Esophagus squamous epithelium (tissue), 5 donors: ENCODE measurements at regions not wholly inside any gene's neighbourhood (a gene's known extent, or its start where the extent isn't known, plus 50 kb on each side); places are given as distances from the start of the nearest gene placed in this dataset.

ENCODE experiments used
- DNase-seq: peaks from one replicate; lab custom pipeline; 2025; lab: John Stamatoyannopoulos, UW
- H3K27ac ChIP-seq, 4 donors: fragments of 200-600 bp; sonication (generic); one replicate each; pipeline ENCODE4 v1.5.1; 2016 to 2019; ENCODE audit warnings: mild to moderate bottlenecking in 1 of 4
- H3K27me3 ChIP-seq, 4 donors: fragments of 200-600 bp; sonication (generic); 1 replicate in 3 of 4; 2 replicates in 1 of 4; pipeline versions ENCODE4 v1.5.1 to v1.6.0; 2017 to 2021; ENCODE audit warnings: antibody characterized with exemption in 1 of 4
- H3K36me3 ChIP-seq, 3 donors: fragments of 200-600 bp; sonication (generic); one replicate each; pipeline ENCODE4 v1.5.1; 2016 to 2019
- H3K4me1 ChIP-seq, 3 donors: fragments of 200-600 bp; sonication (generic); one replicate each; pipeline ENCODE4 v1.5.1; 2017 to 2019
- H3K4me3 ChIP-seq, 4 donors: fragments of 200-600 bp; sonication (generic); 1 replicate in 3 of 4; 2 replicates in 1 of 4; pipeline ENCODE4 v1.5.1; 2016 to 2019; ENCODE audit warnings: mild to moderate bottlenecking in 2 of 4, moderate library complexity in 1 of 4
- H3K9me3 ChIP-seq, 3 donors: fragments of 200-600 bp; sonication (generic); one replicate each; pipeline ENCODE4 v1.5.1; 2016 to 2019
- CTCF ChIP-seq, 6 experiments: fragments of 450-650 bp in 4 of 6; fragments of 200-600 bp in 2 of 6; sonication (generic) in 2 of 6; IDR thresholded peaks; one replicate each; pipeline ENCODE4 v1.5.1; 2016 to 2019; ENCODE audit warnings: antibody characterized with exemption in 6 of 6, mild to moderate bottlenecking in 4 of 6, moderate library complexity in 4 of 6
- POLR2A ChIP-seq, 4 donors: fragments of 450-650 bp; IDR thresholded peaks; one replicate each; pipeline ENCODE4 v1.6.1; 2017; ENCODE audit warnings: antibody characterized with exemption in 4 of 4, mild to moderate bottlenecking in 4 of 4, moderate library complexity in 3 of 4
- WGBS, 2 donors: methylation state at CpG; one replicate each; pipeline ENCODE4 v1.1.5; 2018; 5-methylcytosine and 5-hydroxymethylcytosine counted together
- intact Hi-C: fragments of 100-400 bp; cut with DNase I; formaldehyde crosslinking; loops from one replicate; pipeline ENCODE4 v1.15.0; 2022
- donor health status: DM: yes; HTN: yes; CAD: no.

- DNase-seq = no peak
- Histone ChIP-seq H3K4me1 (no peaks in the 10 kb centered on the region), H3K4me3 (no peak overlapping the region), H3K27ac (no peak overlapping the region), H3K9me3 (no peaks in the 10 kb centered on the region), H3K36me3 (no peaks in the 10 kb centered on the region), H3K27me3 (peaks cover 0 to 8% (median 0%) of the 10 kb centered on the region in 4 donors)
- WGBS, 2 donors = 94 to 100% methylated on average over 4 of the region's 4 CpGs
- no peak for TF ChIP-seq CTCF (IDR thresholded peaks at IDR 0.05)
- no peak for TF ChIP-seq POLR2A (IDR thresholded peaks at IDR 0.05)
- intact Hi-C loops = no loop called here
Observed at GRCh38 chr16:55014022-55014421, 83.4 kb downstream of the IRX5 start.

- Histone ChIP-seq H3K27ac (no peak overlapping the region), H3K36me3 (no peaks in the 10 kb centered on the region), H3K4me1 (no peaks in the 10 kb centered on the region), H3K9me3 (no peaks in the 10 kb centered on the region), H3K27me3 (peaks cover 0 to 8% (median 0%) of the 10 kb centered on the region in 4 donors), H3K4me3 (no peak overlapping the region)
- 68 to 77% methylated on average over 8 of the region's 10 CpGs for WGBS, 2 donors
- TF ChIP-seq POLR2A (IDR thresholded peaks at IDR 0.05) = no peak
- TF ChIP-seq CTCF (IDR thresholded peaks at IDR 0.05) = no peak
- DNase-seq = no peak
- intact Hi-C loops = no loop called here
Observed at GRCh38 chr16:55015181-55015913, 84.7 kb downstream of the IRX5 start.

- Histone ChIP-seq H3K9me3 (peaks cover 0 to 5% (median 3%) of the 10 kb centered on the region in 3 donors), H3K36me3 (no peaks in the 10 kb centered on the region), H3K4me3 (no peak overlapping the region), H3K4me1 (no peaks in the 10 kb centered on the region), H3K27ac (no peak overlapping the region), H3K27me3 (peaks cover 0 to 16% (median 0%) of the 10 kb centered on the region in 4 donors)
- WGBS, 2 donors = 68 to 74% methylated on average over 4 to 9 of the region's 9 CpGs
- intact Hi-C loops = no loop called here
- TF ChIP-seq POLR2A (IDR thresholded peaks at IDR 0.05) (no peak), CTCF (IDR thresholded peaks at IDR 0.05) (no peak)
- DNase-seq = no peak
Observed at GRCh38 chr16:55016515-55016914, 85.8 kb downstream of the IRX5 start.

- intact Hi-C loops = no loop called here
- Histone ChIP-seq H3K4me1 (no peaks in the 10 kb centered on the region), H3K9me3 (peaks cover 0 to 5% (median 3%) of the 10 kb centered on the region in 3 donors), H3K27ac (no peak overlapping the region), H3K27me3 (peaks cover 0 to 24% (median 0%) of the 10 kb centered on the region in 4 donors), H3K4me3 (no peak overlapping the region), H3K36me3 (no peaks in the 10 kb centered on the region)
- TF ChIP-seq POLR2A (IDR thresholded peaks at IDR 0.05) (no peak), CTCF (IDR thresholded peaks at IDR 0.05) (no peak)
- WGBS, 2 donors = 36 to 43% methylated on average over 5 to 6 of the region's 6 CpGs
- DNase-seq = no peak
Observed at GRCh38 chr16:55017321-55017720, 86.7 kb downstream of the IRX5 start.

- Histone ChIP-seq H3K27ac (no peak overlapping the region), H3K4me1 (no peaks in the 10 kb centered on the region), H3K9me3 (peaks cover 0 to 5% (median 3%) of the 10 kb centered on the region in 3 donors), H3K27me3 (peaks cover 0 to 33% (median 0%) of the 10 kb centered on the region in 4 donors), H3K4me3 (no peak overlapping the region), H3K36me3 (no peaks in the 10 kb centered on the region)
- 85 to 87% methylated on average over 5 to 6 of the region's 24 CpGs for WGBS, 2 donors
- DNase-seq = no peak
- TF ChIP-seq CTCF (IDR thresholded peaks at IDR 0.05) (no peak), POLR2A (IDR thresholded peaks at IDR 0.05) (no peak)
- intact Hi-C loops = no loop called here
Observed at GRCh38 chr16:55018881-55019280, 88.2 kb downstream of the IRX5 start.
